H1 (cell line): ENCODE measurements at regions not wholly inside any gene's neighbourhood (a gene's known extent, or its start where the extent isn't known, plus 50 kb on each side); places are given as distances from the start of the nearest gene placed in this dataset.

Source experiments
- CTCF ChIA-PET: fragments of 300-600 bp; sonication (Branson Sonifier 250); formaldehyde crosslinking; loops from one replicate; lab custom pipeline; 2021; ENCODE audit not compliant: partially characterized antibody; lab: Charles Lee
- POLR2A ChIA-PET: fragments of 300-600 bp; sonication (Branson Sonifier 250); formaldehyde crosslinking; loops from one replicate; lab custom pipeline; 2021; ENCODE audit warnings: inconsistent platforms; ENCODE audit not compliant: partially characterized antibody; lab: Charles Lee
- DNase-seq, 2 experiments: peaks; one replicate each; pipeline versions ENCODE4 v3.0.0 to v3.0.0-alpha.2; 2010 to 2022; ENCODE audit warnings: low spot score in 2 of 2, low read depth in 1 of 2, mixed read lengths in 1 of 2
- FAIRE-seq: peaks from 2 replicates; lab custom pipeline; 2011; peaks lifted over from hg19 to GRCh38; lab: Jason Lieb, UNC
- H2AFZ ChIP-seq: 2 replicates; pipeline ENCODE4 v1.8.1; 2012; ENCODE audit warnings: low read length, inconsistent platforms
- H2AK5ac ChIP-seq: 2 replicates; pipeline ENCODE4 v1.6.1; 2013; ENCODE audit warnings: low read depth, low read length
- H2BK120ac ChIP-seq: replicated peaks from 2 replicates; pipeline ENCODE3; 2013; ENCODE audit warnings: low read depth, low read length, inconsistent platforms
- H2BK12ac ChIP-seq: 2 replicates; pipeline ENCODE4 v1.6.1; 2013; ENCODE audit warnings: low read depth, low read length
- H2BK15ac ChIP-seq: 2 replicates; pipeline ENCODE4 v1.6.1; 2013; ENCODE audit warnings: low read length
- H2BK20ac ChIP-seq: 2 replicates; pipeline ENCODE4 v1.6.1; 2013; ENCODE audit warnings: low read length
- H2BK5ac ChIP-seq: 2 replicates; pipeline ENCODE4 v1.6.1; 2013; ENCODE audit warnings: low read depth, low read length
- H3K14ac ChIP-seq: 2 replicates; pipeline ENCODE4 v1.6.1; 2013; ENCODE audit warnings: inconsistent platforms; ENCODE audit not compliant: insufficient read length
- H3K18ac ChIP-seq: 2 replicates; pipeline ENCODE4 v1.6.1; 2013; ENCODE audit warnings: low read length; ENCODE audit errors: extremely low read depth
- H3K23ac ChIP-seq: 2 replicates; pipeline ENCODE4 v1.6.1; 2013; ENCODE audit warnings: inconsistent platforms; ENCODE audit not compliant: insufficient read length
- H3K23me2 ChIP-seq: 2 replicates; pipeline ENCODE4 v1.6.1; 2013; ENCODE audit warnings: low read depth, low read length
- H3K27ac ChIP-seq: 2 replicates; pipeline ENCODE4 v1.6.1; 2011; ENCODE audit warnings: low read depth, low read length, inconsistent platforms
- H3K27me3 ChIP-seq, 4 experiments: replicated peaks in 1 of 4; 1 replicate in 1 of 4; 2 replicates in 3 of 4; pipeline versions ENCODE4 v1.6.1 to v1.8.1; 2011 to 2013; ENCODE audit warnings: low read length in 3 of 4, mild to moderate bottlenecking in 3 of 4, inconsistent platforms in 2 of 4, mixed read lengths in 2 of 4, moderate library complexity in 1 of 4; ENCODE audit not compliant: control insufficient read depth in 3 of 4, insufficient read depth in 3 of 4; ENCODE audit errors: extremely low read depth in 1 of 4
- H3K36me3 ChIP-seq, 4 experiments: 2 replicates each; pipeline versions ENCODE4 v1.6.1 to v1.8.1; 2011 to 2013; ENCODE audit warnings: mild to moderate bottlenecking in 4 of 4, low read length in 3 of 4, moderate library complexity in 2 of 4, control low read depth in 1 of 4, inconsistent platforms in 1 of 4; ENCODE audit not compliant: insufficient read depth in 4 of 4, control insufficient read depth in 2 of 4
- H3K4ac ChIP-seq: replicated peaks from 2 replicates; pipeline ENCODE3; 2013; ENCODE audit warnings: low read length, low read depth, mixed read lengths, inconsistent platforms; ENCODE audit not compliant: insufficient read length
- H3K4me1 ChIP-seq, 4 experiments: replicated peaks in 1 of 4; 1 replicate in 1 of 4; 2 replicates in 3 of 4; pipeline versions ENCODE4 v1.6.1 to v1.8.1; 2011 to 2013; ENCODE audit warnings: low read length in 3 of 4, inconsistent platforms in 2 of 4, mixed read lengths in 1 of 4; ENCODE audit not compliant: insufficient read depth in 4 of 4, control insufficient read depth in 3 of 4
- H3K4me2 ChIP-seq, 2 experiments: 2 replicates each; pipeline versions ENCODE4 v1.6.1 to v1.8.1; 2011 to 2013; ENCODE audit warnings: low read depth in 2 of 2, low read length in 2 of 2, control low read depth in 1 of 2, inconsistent platforms in 1 of 2, mild to moderate bottlenecking in 1 of 2; ENCODE audit not compliant: insufficient read depth in 1 of 2
- H3K4me3 ChIP-seq, 4 experiments: fragments of 200-600, 300-600 bp in 1 of 4; sonication (generic), shearing (Covaris generic), sonication (Bioruptor Twin) in 1 of 4; 2 replicates each; pipeline versions ENCODE4 v1.5.1 to v1.8.1; 2011 to 2016; ENCODE audit warnings: low read length in 4 of 4, low read depth in 3 of 4, control low read depth in 2 of 4, inconsistent platforms in 2 of 4, mild to moderate bottlenecking in 2 of 4, mixed read lengths in 1 of 4, moderate library complexity in 1 of 4; ENCODE audit not compliant: insufficient read depth in 2 of 4; ENCODE audit errors: extremely low read depth in 1 of 4
- H3K56ac ChIP-seq: replicated peaks from 2 replicates; pipeline ENCODE3; 2013; ENCODE audit warnings: low read depth, mild to moderate bottlenecking, mixed read lengths, low read length, inconsistent platforms; ENCODE audit not compliant: insufficient read length
- H3K79me1 ChIP-seq: 2 replicates; pipeline ENCODE4 v1.6.1; 2013; ENCODE audit warnings: low read depth, low read length, control low read depth
- H3K79me2 ChIP-seq, 2 experiments: 2 replicates each; pipeline versions ENCODE4 v1.6.1 to v1.8.1; 2012 to 2013; ENCODE audit warnings: low read length in 2 of 2, mild to moderate bottlenecking in 2 of 2, inconsistent platforms in 1 of 2; ENCODE audit not compliant: insufficient read depth in 2 of 2, control insufficient read depth in 1 of 2
- H3K9ac ChIP-seq, 4 experiments: replicated peaks in 1 of 4; 1 replicate in 1 of 4; 2 replicates in 3 of 4; pipeline versions ENCODE4 v1.6.1 to v1.8.1; 2011 to 2013; ENCODE audit warnings: low read depth in 3 of 4, low read length in 3 of 4, control low read depth in 2 of 4, mild to moderate bottlenecking in 2 of 4, moderate library complexity in 2 of 4, inconsistent platforms in 1 of 4; ENCODE audit errors: extremely low read depth in 1 of 4
- H3K9me3 ChIP-seq, 2 experiments: 2 replicates each; pipeline versions ENCODE4 v1.6.1 to v1.8.1; 2012 to 2013; ENCODE audit warnings: mild to moderate bottlenecking in 2 of 2, moderate library complexity in 2 of 2, control low read depth in 1 of 2, inconsistent platforms in 1 of 2, low read depth in 1 of 2, low read length in 1 of 2, mixed read lengths in 1 of 2; ENCODE audit not compliant: insufficient read depth in 2 of 2
- H4K20me1 ChIP-seq, 2 experiments: replicated peaks in 1 of 2; 2 replicates each; pipeline versions ENCODE3 to v1.8.1; 2011 to 2013; ENCODE audit warnings: inconsistent platforms in 2 of 2, low read length in 2 of 2, mild to moderate bottlenecking in 1 of 2; ENCODE audit not compliant: insufficient read depth in 2 of 2, control insufficient read depth in 1 of 2
- H4K5ac ChIP-seq: 2 replicates; pipeline ENCODE4 v1.6.1; 2013; ENCODE audit warnings: low read length, low read depth, mixed read lengths, inconsistent platforms; ENCODE audit not compliant: insufficient read length
- H4K8ac ChIP-seq: 2 replicates; pipeline ENCODE4 v1.8.0; 2013; ENCODE audit warnings: mild to moderate bottlenecking, moderate library complexity, low read length, inconsistent platforms; ENCODE audit not compliant: insufficient read depth; ENCODE audit errors: extremely low read depth
- H4K91ac ChIP-seq: replicated peaks from 2 replicates; pipeline ENCODE3; 2013; ENCODE audit warnings: low read length, mixed read lengths, inconsistent platforms; ENCODE audit not compliant: insufficient read length
- BACH1 ChIP-seq: IDR thresholded peaks from 2 replicates; pipeline ENCODE4 v1.6.1; 2012; ENCODE audit warnings: low read length, improper control_type of control experiment
- CBX8 ChIP-seq: fragments of 300-800, 300-1000 bp; sonication (generic); IDR thresholded peaks from 2 replicates; pipeline ENCODE4 v1.7.1; 2016; ENCODE audit warnings: low read depth, low read length, borderline replicate concordance
- CHD1 ChIP-seq: IDR thresholded peaks from 2 replicates; pipeline ENCODE4 v1.6.1; 2012; ENCODE audit warnings: low read depth, low read length, improper control_type of control experiment
- CHD2 ChIP-seq: IDR thresholded peaks from 2 replicates; pipeline ENCODE4 v1.6.1; 2012; ENCODE audit warnings: low read length, improper control_type of control experiment
- CTBP2 ChIP-seq: IDR thresholded peaks from 2 replicates; pipeline ENCODE4 v1.7.0; 2011; ENCODE audit warnings: borderline replicate concordance, mild to moderate bottlenecking, moderate library complexity, mixed read lengths, low read length; ENCODE audit not compliant: insufficient read depth, insufficient read length
- EZH2 ChIP-seq: fragments of 200-600 bp; sonication (generic); IDR thresholded peaks from 2 replicates; pipeline ENCODE4 v1.7.1; 2012; ENCODE audit warnings: low read depth, mild to moderate bottlenecking, moderate library complexity, low read length, inconsistent platforms; ENCODE audit not compliant: severe bottlenecking
- GABPA ChIP-seq: IDR thresholded peaks from 2 replicates; pipeline ENCODE4 v1.6.1; 2011; ENCODE audit warnings: mild to moderate bottlenecking, low read length, moderate library complexity, borderline replicate concordance; ENCODE audit not compliant: insufficient read depth
- KDM4A ChIP-seq: IDR thresholded peaks from one replicate; pipeline ENCODE4 v1.7.1; 2012; ENCODE audit warnings: low read depth, mild to moderate bottlenecking, moderate library complexity, low read length, inconsistent platforms; ENCODE audit not compliant: severe bottlenecking
- KDM5A ChIP-seq: fragments of 200-600 bp; IDR thresholded peaks from 2 replicates; pipeline ENCODE4 v1.7.1; 2012; ENCODE audit warnings: mild to moderate bottlenecking, low read length, inconsistent platforms, mixed read lengths
- SP2 ChIP-seq: IDR thresholded peaks from 2 replicates; pipeline ENCODE4 v1.6.1; 2012; ENCODE audit warnings: mild to moderate bottlenecking, low read length, inconsistent platforms
- TEAD4 ChIP-seq: IDR thresholded peaks from 2 replicates; pipeline ENCODE4 v1.6.1; 2012; ENCODE audit warnings: low read depth, low read length, inconsistent platforms, mixed read lengths
- WGBS, 2 experiments: shearing (Covaris generic) in 1 of 2; methylation state at CpG; one replicate each; pipeline versions ENCODE4 v1.1.6 to v1.1.7; 2013 to 2015; ENCODE audit warnings: low lambda C conversion rate in 2 of 2, mixed read lengths in 2 of 2, inconsistent platforms in 1 of 2, low coverage in 1 of 2, missing lambda C conversion rate in 1 of 2; ENCODE audit not compliant: insufficient replicate concordance in 2 of 2, insufficient coverage in 1 of 2, insufficient read length in 1 of 2; ENCODE audit errors: extremely low coverage in 1 of 2, missing lambda C conversion rate in 1 of 2; 5-methylcytosine and 5-hydroxymethylcytosine counted together

DNA sequence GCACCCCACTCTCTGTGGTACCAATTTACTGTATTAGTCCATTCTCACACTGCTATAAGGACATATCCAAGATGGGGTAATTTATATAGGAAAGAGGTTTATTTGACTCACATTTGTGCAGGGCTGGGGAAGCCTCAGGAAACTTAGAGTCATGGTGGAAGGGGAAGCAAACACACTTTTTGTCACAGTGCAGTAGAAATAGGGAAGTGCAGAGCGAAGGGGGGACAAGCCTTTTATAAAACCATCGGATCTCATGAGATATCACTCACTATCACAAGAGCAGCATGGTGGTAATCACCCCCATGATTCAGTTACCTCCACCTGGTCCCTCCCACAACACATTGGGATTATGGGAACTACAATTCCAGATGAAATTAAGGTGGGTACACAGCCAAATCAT, 766.9 kb upstream of the PCDH10 start:
- CTCF ChIA-PET: no interaction called here
- no peaks in the 10 kb centered on the region for H3K4me1 ChIP-seq
- H2AK5ac ChIP-seq: no peak overlapping the region
- H3K18ac ChIP-seq: no peak overlapping the region
- H2BK12ac ChIP-seq: no peak overlapping the region
- no peak overlapping the region; the same call in 1 of the 2 replicates for H2BK5ac ChIP-seq
- H2BK120ac ChIP-seq: no peak overlapping the region
- H3K23me2 ChIP-seq: no peaks in the 10 kb centered on the region
- H3K23ac ChIP-seq: no peak overlapping the region
- no peak overlapping the region for H4K8ac ChIP-seq
- H3K79me1 ChIP-seq: no peaks in the 10 kb centered on the region
- H2AFZ ChIP-seq: no peak overlapping the region
- H3K9ac ChIP-seq: no peak overlapping the region
- no peak overlapping the region for H4K5ac ChIP-seq
- no peak overlapping the region for H3K4me2 ChIP-seq
- no peaks in the 10 kb centered on the region for H3K9me3 ChIP-seq
- POLR2A ChIA-PET: no interaction called here
- H3K14ac ChIP-seq: no peak overlapping the region
- TF ChIP-seq CHD1 (no peak), CTBP2 (no peak), CBX8 (no peak), TEAD4 (no peak), KDM5A (no peak), BACH1 (no peak), EZH2 (no peak), SP2 (no peak), CHD2 (no peak), KDM4A (no peak), GABPA (no peak)
- H3K27ac ChIP-seq: no peak overlapping the region
- no peak overlapping the region for H3K4me3 ChIP-seq
- WGBS, 2 experiments: 100% methylated on average over 2 of the region's 2 CpGs; no CpG with 5 or more reads in 1 of the 2 experiments
- DNase-seq (no peak), FAIRE-seq (no peak)
- H4K20me1 ChIP-seq: no peaks in the 10 kb centered on the region
- H3K36me3 ChIP-seq: no peaks in the 10 kb centered on the region
- no peaks in the 10 kb centered on the region for H3K79me2 ChIP-seq
- no peaks in the 10 kb centered on the region for H3K27me3 ChIP-seq
- H3K4ac ChIP-seq: no peak overlapping the region
- H2BK20ac ChIP-seq: no peak overlapping the region
- H2BK15ac ChIP-seq: no peak overlapping the region
- no peak overlapping the region for H3K56ac ChIP-seq
- H4K91ac ChIP-seq: no peak overlapping the region
